CD4-positive, CD25-positive, alpha-beta regulatory T cell (primary cell): ENCODE measurements at regions not wholly inside any gene's neighbourhood (a gene's known extent, or its start where the extent isn't known, plus 50 kb on each side); places are given as distances from the start of the nearest gene placed in this dataset.
A peak's percentile ranks its signal among the peaks of the same experiment; 100 is the strongest.
"Not testable (repeated sequence)": the region's sequence is repeated elsewhere in the genome, so short reads cannot be mapped to it uniquely, and the experiment has no call there.

Source experiments
- ATAC-seq, 2 donors: fragments of 150-1000 bp; cut with Tn5 transposase; one replicate each; pipeline ENCODE4 v1.10.0; 2021; ENCODE audit warnings: low read depth in 2 of 2, moderate number of reproducible peaks in 2 of 2, moderate library complexity in 1 of 2
- DNase-seq, 3 donors: peaks; one replicate each; pipeline versions ENCODE4 v3.0.0 to v3.0.0-alpha.2; 2012 to 2022; ENCODE audit warnings: mixed read lengths in 1 of 3
- H3K27ac ChIP-seq: one replicate; pipeline ENCODE4 v1.7.0; 2013; ENCODE audit warnings: mild to moderate bottlenecking, low read length; ENCODE audit not compliant: insufficient read depth, poor library complexity, severe bottlenecking
- H3K27me3 ChIP-seq: one replicate; pipeline ENCODE4 v1.7.0; 2013; ENCODE audit warnings: low read length; ENCODE audit not compliant: control insufficient read depth, insufficient read depth
- H3K36me3 ChIP-seq: one replicate; pipeline ENCODE4 v1.7.0; 2013; ENCODE audit warnings: mild to moderate bottlenecking, low read length, moderate library complexity; ENCODE audit not compliant: control insufficient read depth, insufficient read depth
- H3K4me1 ChIP-seq: 2 replicates; pipeline ENCODE4 v1.7.0; 2013; ENCODE audit warnings: mild to moderate bottlenecking, low read length; ENCODE audit not compliant: insufficient read depth, control insufficient read depth, poor library complexity, severe bottlenecking
- H3K4me3 ChIP-seq: one replicate; pipeline ENCODE4 v1.7.0; 2013; ENCODE audit warnings: low read depth, mild to moderate bottlenecking, low read length, moderate library complexity
- H3K9me3 ChIP-seq, 2 experiments: 1 replicate in 1 of 2; 2 replicates in 1 of 2; pipeline ENCODE4 v1.7.0; 2013; ENCODE audit warnings: low read length in 2 of 2, mild to moderate bottlenecking in 1 of 2, moderate library complexity in 1 of 2; ENCODE audit not compliant: control insufficient read depth in 2 of 2
- H3K27ac Mint-ChIP-seq, 3 donors: one replicate each; pipeline ENCODE4 v1.8.0; 2020 to 2022; ENCODE audit warnings: mild to moderate bottlenecking in 3 of 3, mixed read lengths in 3 of 3, moderate library complexity in 2 of 3
- H3K27me3 Mint-ChIP-seq: one replicate; pipeline ENCODE4 v1.8.0; 2022; ENCODE audit warnings: mild to moderate bottlenecking, mixed read lengths
- H3K36me3 Mint-ChIP-seq: one replicate; pipeline ENCODE4 v1.8.0; 2020; ENCODE audit warnings: mixed read lengths
- H3K4me1 Mint-ChIP-seq, 4 donors: one replicate each; pipeline ENCODE4 v1.8.0; 2020 to 2022; ENCODE audit warnings: mixed read lengths in 4 of 4, mild to moderate bottlenecking in 1 of 4
- H3K4me3 Mint-ChIP-seq, 4 donors: one replicate each; pipeline ENCODE4 v1.8.0; 2020 to 2022; ENCODE audit warnings: mild to moderate bottlenecking in 4 of 4, mixed read lengths in 4 of 4, moderate library complexity in 3 of 4
- H3K9me3 Mint-ChIP-seq, 7 donors: one replicate each; pipeline ENCODE4 v1.8.0; 2020 to 2022; ENCODE audit warnings: mixed read lengths in 7 of 7, mild to moderate bottlenecking in 3 of 7, moderate library complexity in 2 of 7

- Histone ChIP-seq H3K9me3 (peaks cover 0 to 4% of the 10 kb centered on the region in 2 experiments), H3K36me3 (no peaks in the 10 kb centered on the region), H3K27me3 (no peaks in the 10 kb centered on the region), H3K4me1 (no peaks in the 10 kb centered on the region), H3K4me3 (no peak overlapping the region), H3K27ac (no peak overlapping the region)
- H3K4me1 Mint-ChIP-seq = no peaks in the 10 kb centered on the region
- no peaks in the 10 kb centered on the region for H3K36me3 Mint-ChIP-seq
- no peak for ATAC-seq
- H3K9me3 Mint-ChIP-seq = peaks cover 0 to 17% (median 8%) of the 10 kb centered on the region in 7 donors
- no peak overlapping the region for H3K27ac Mint-ChIP-seq
- no peaks in the 10 kb centered on the region for H3K27me3 Mint-ChIP-seq
- H3K4me3 Mint-ChIP-seq = no peak overlapping the region
- no peak for DNase-seq
Observed at GRCh38 chr2:51265539-51265938, 233.6 kb upstream of the NRXN1 start.

DNA sequence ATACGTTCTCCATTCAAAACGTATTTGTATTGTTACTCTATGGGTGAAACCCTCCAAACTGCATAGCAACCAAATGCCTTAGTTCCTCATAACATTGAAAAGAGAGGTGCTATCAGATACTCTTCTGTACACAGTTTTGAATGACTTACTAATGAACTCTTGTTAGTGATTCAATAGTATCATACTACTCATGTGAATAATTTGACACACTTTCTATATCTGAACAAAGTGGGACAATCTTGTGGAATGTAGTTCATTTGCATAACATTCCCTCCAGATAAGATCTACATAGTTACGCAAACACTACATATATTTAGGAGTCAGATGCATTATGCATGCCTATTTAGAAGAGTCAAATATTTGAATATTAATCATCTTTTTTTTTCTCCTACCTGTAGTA lies 232.0 kb upstream of the NRXN1 start:
- H3K27me3 ChIP-seq = no peaks in the 10 kb centered on the region
- Mint-ChIP-seq H3K9me3 (peaks cover 3 to 13% (median 5%) of the 10 kb centered on the region in 7 donors), H3K4me1 (no peaks in the 10 kb centered on the region), H3K27ac (no peak overlapping the region), H3K27me3 (no peaks in the 10 kb centered on the region), H3K4me3 (no peak overlapping the region), H3K36me3 (no peaks in the 10 kb centered on the region)
- H3K9me3 ChIP-seq = peaks cover 0 to 4% of the 10 kb centered on the region in 2 experiments
- ATAC-seq (no peak), DNase-seq (no peak)
- H3K36me3 ChIP-seq = no peaks in the 10 kb centered on the region
- H3K4me3 ChIP-seq = no peak overlapping the region
- H3K4me1 ChIP-seq = no peaks in the 10 kb centered on the region
- no peak overlapping the region for H3K27ac ChIP-seq

DNA sequence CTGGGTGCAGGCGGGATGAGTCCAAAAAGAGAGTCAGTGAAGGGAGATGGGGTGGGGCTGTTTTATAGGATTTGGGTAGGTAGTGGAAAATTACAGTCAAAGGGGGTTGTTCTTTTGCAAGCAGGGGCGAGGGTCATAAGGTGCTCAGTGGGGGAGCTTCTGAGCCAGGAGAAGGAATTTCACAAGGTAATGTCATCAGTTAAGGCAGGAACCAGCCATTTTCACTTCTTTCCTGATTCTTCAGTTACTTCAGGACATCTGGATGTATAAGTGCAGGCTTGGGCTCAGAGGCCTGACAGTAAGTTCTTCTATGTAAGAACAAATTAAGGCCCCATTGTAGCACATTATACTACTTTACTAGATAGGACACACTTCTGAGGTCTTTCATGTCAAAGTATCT lies 231.2 kb upstream of the NRXN1 start:
- not testable (repeated sequence) for H3K4me3 ChIP-seq, H3K27ac ChIP-seq, H3K36me3 ChIP-seq, DNase-seq, H3K27ac Mint-ChIP-seq, H3K27me3 ChIP-seq, ATAC-seq, H3K4me3 Mint-ChIP-seq, H3K4me1 ChIP-seq, H3K27me3 Mint-ChIP-seq, H3K4me1 Mint-ChIP-seq, H3K9me3 ChIP-seq, H3K36me3 Mint-ChIP-seq
- peaks cover 3 to 18% (median 7%) of the 10 kb centered on the region in 7 donors for H3K9me3 Mint-ChIP-seq

DNA sequence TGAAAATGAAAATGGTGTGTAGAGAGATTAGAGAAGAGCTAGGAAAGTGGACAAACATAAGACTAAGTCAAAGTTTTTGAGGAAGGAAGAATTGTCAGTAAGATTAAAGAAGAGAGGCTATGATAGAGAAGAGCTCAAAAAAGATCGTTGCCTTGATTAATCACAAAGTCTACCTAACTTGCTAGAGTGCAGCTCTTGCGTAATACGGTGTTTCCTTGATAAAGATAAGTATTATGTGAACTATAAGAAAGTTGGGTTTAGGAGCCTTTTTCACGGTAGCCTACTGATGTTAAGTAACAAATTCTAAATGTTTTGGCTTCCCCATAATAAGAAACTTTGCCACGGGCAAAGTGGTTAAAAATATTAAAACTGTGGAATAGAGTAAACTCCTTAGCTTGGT lies 226.4 kb upstream of the NRXN1 start:
- Histone ChIP-seq H3K36me3 (no peaks in the 10 kb centered on the region), H3K4me3 (no peak overlapping the region), H3K9me3 (peaks cover 0 to under 1% of the 10 kb centered on the region in 2 experiments), H3K27me3 (no peaks in the 10 kb centered on the region), H3K4me1 (no peaks in the 10 kb centered on the region), H3K27ac (no peak overlapping the region)
- DNase-seq (no peak), ATAC-seq (no peak)
- no peak overlapping the region for H3K4me3 Mint-ChIP-seq
- peaks cover 2 to 31% (median 17%) of the 10 kb centered on the region in 7 donors for H3K9me3 Mint-ChIP-seq
- H3K27ac Mint-ChIP-seq = peak overlapping the region in 1 of 3 donors; percentile 10
- H3K4me1 Mint-ChIP-seq = no peaks in the 10 kb centered on the region
- no peaks in the 10 kb centered on the region for H3K36me3 Mint-ChIP-seq
- no peaks in the 10 kb centered on the region for H3K27me3 Mint-ChIP-seq

GRCh38 chr2:51256736-51257135 lies 224.8 kb upstream of the NRXN1 start:
- no peak overlapping the region for H3K4me3 Mint-ChIP-seq
- no peaks in the 10 kb centered on the region for H3K4me1 Mint-ChIP-seq
- Histone ChIP-seq H3K4me1 (no peaks in the 10 kb centered on the region), H3K27me3 (no peaks in the 10 kb centered on the region), H3K27ac (no peak overlapping the region), H3K9me3 (peaks cover 0 to 8% of the 10 kb centered on the region in 2 experiments), H3K4me3 (no peak overlapping the region), H3K36me3 (no peaks in the 10 kb centered on the region)
- no peak overlapping the region for H3K27ac Mint-ChIP-seq
- H3K9me3 Mint-ChIP-seq = peaks cover 2 to 39% (median 13%) of the 10 kb centered on the region in 7 donors
- no peak for DNase-seq
- no peaks in the 10 kb centered on the region for H3K27me3 Mint-ChIP-seq
- ATAC-seq = no peak
- H3K36me3 Mint-ChIP-seq = no peaks in the 10 kb centered on the region

GRCh38 chr2:51251356-51251755 lies 219.4 kb upstream of the NRXN1 start:
- no peaks in the 10 kb centered on the region for H3K27me3 Mint-ChIP-seq
- Histone ChIP-seq H3K9me3 (peaks cover 0 to 8% of the 10 kb centered on the region in 2 experiments), H3K27ac (no peak overlapping the region), H3K27me3 (no peaks in the 10 kb centered on the region), H3K4me1 (no peaks in the 10 kb centered on the region), H3K4me3 (no peak overlapping the region), H3K36me3 (no peaks in the 10 kb centered on the region)
- H3K9me3 Mint-ChIP-seq = peaks cover 2 to 32% (median 9%) of the 10 kb centered on the region in 7 donors
- H3K4me1 Mint-ChIP-seq = no peaks in the 10 kb centered on the region
- ATAC-seq = no peak
- H3K36me3 Mint-ChIP-seq = no peaks in the 10 kb centered on the region
- DNase-seq = no peak
- no peak overlapping the region for H3K27ac Mint-ChIP-seq
- no peak overlapping the region for H3K4me3 Mint-ChIP-seq

- no peaks in the 10 kb centered on the region for H3K27me3 Mint-ChIP-seq
- no peaks in the 10 kb centered on the region for H3K4me1 Mint-ChIP-seq
- H3K4me3 Mint-ChIP-seq = no peak overlapping the region
- Histone ChIP-seq H3K4me3 (no peak overlapping the region), H3K27ac (no peak overlapping the region), H3K36me3 (no peaks in the 10 kb centered on the region), H3K9me3 (no peaks in the 10 kb centered on the region), H3K4me1 (no peaks in the 10 kb centered on the region), H3K27me3 (no peaks in the 10 kb centered on the region)
- no peaks in the 10 kb centered on the region for H3K36me3 Mint-ChIP-seq
- DNase-seq (no peak), ATAC-seq (no peak)
- no peak overlapping the region for H3K27ac Mint-ChIP-seq
- peaks cover 0 to 9% (median 2%) of the 10 kb centered on the region in 7 donors for H3K9me3 Mint-ChIP-seq
Observed at GRCh38 chr2:51247252-51247805, 215.4 kb upstream of the NRXN1 start.

DNA sequence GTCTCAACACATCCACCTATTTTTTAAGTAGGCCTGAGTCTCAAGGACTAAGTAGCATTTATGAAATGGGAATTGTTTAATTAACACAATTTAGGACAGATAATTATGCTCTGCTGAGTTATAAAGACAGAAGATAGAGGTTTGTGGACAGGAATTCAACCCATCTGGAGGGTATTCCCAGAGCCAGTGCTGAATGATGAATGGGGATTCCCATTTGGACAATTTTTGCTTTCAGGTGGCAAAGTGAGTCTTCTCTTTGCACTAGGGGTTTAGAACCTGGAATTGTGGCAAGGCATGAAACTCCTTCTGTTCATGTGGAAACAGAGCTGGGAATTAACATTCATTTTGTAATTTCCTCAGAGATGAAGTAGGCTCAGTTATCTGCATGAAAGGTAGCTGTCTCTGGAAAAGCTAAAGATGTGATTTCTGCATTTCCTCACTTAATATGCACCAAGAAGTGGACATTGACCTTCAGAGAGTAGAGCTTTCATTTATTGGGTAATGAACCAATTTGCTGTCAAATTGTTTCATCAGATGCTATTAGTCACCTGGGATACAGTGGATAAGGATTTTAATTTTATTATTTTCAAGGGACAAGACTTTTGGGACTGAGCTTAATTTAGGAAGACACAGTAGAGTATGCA lies 212.1 kb upstream of the NRXN1 start:
- Histone ChIP-seq H3K4me1 (no peaks in the 10 kb centered on the region), H3K27me3 (no peaks in the 10 kb centered on the region), H3K36me3 (no peaks in the 10 kb centered on the region), H3K4me3 (no peak overlapping the region), H3K9me3 (no peaks in the 10 kb centered on the region), H3K27ac (no peak overlapping the region)
- Mint-ChIP-seq H3K4me1 (no peaks in the 10 kb centered on the region), H3K27me3 (no peaks in the 10 kb centered on the region), H3K4me3 (no peak overlapping the region), H3K9me3 (peaks cover 0 to 4% (median 1%) of the 10 kb centered on the region in 7 donors), H3K36me3 (no peaks in the 10 kb centered on the region), H3K27ac (no peak overlapping the region)
- DNase-seq = no peak
- no peak for ATAC-seq
